Muscle layer of duodenum (tissue), 2 donors: ENCODE measurements at regions not wholly inside any gene's neighbourhood (a gene's known extent, or its start where the extent isn't known, plus 50 kb on each side); places are given as distances from the start of the nearest gene placed in this dataset.
"Not testable (repeated sequence)": the region's sequence is repeated elsewhere in the genome, so short reads cannot be mapped to it uniquely, and the experiment has no call there.

Experiments
- H3K27ac ChIP-seq: one replicate; pipeline ENCODE4 v1.7.0; 2013; ENCODE audit warnings: mild to moderate bottlenecking, low read length
- H3K27me3 ChIP-seq: one replicate; pipeline ENCODE4 v1.7.0; 2013; ENCODE audit warnings: low read depth, mild to moderate bottlenecking, control low read depth, low read length
- H3K36me3 ChIP-seq, 2 donors: one replicate each; pipeline ENCODE4 v1.7.0; 2013; ENCODE audit warnings: low read length in 2 of 2, control low read depth in 1 of 2, mild to moderate bottlenecking in 1 of 2; ENCODE audit not compliant: insufficient read depth in 2 of 2, control insufficient read depth in 1 of 2
- H3K4me1 ChIP-seq, 2 donors: one replicate each; pipeline ENCODE4 v1.7.0; 2013; ENCODE audit warnings: low read length in 2 of 2, mild to moderate bottlenecking in 2 of 2, control low read depth in 1 of 2, moderate library complexity in 1 of 2; ENCODE audit not compliant: insufficient read depth in 2 of 2, control insufficient read depth in 1 of 2
- H3K4me3 ChIP-seq, 2 donors: one replicate each; pipeline ENCODE4 v1.7.0; 2013; ENCODE audit warnings: low read length in 2 of 2, low read depth in 1 of 2, mild to moderate bottlenecking in 1 of 2
- H3K9me3 ChIP-seq, 2 donors: one replicate each; pipeline ENCODE4 v1.7.0; 2013; ENCODE audit warnings: low read length in 2 of 2, control low read depth in 1 of 2, mild to moderate bottlenecking in 1 of 2; ENCODE audit not compliant: control insufficient read depth in 1 of 2
- donor health status: healthy.

GRCh38 chr10:10039595-10039994, 978.1 kb upstream of the CELF2 start:
- Histone ChIP-seq H3K4me1 (no peaks in the 10 kb centered on the region), H3K27ac (no peak overlapping the region), H3K36me3 (no peaks in the 10 kb centered on the region), H3K4me3 (no peak overlapping the region), H3K9me3 (no peaks in the 10 kb centered on the region), H3K27me3 (no peaks in the 10 kb centered on the region)

GRCh38 chr10:10043083-10043482, 974.6 kb upstream of the CELF2 start:
- Histone ChIP-seq H3K27me3 (no peaks in the 10 kb centered on the region), H3K27ac (no peak overlapping the region), H3K4me3 (no peak overlapping the region)

GRCh38 chr10:10044922-10045764, 972.5 kb upstream of the CELF2 start:
- Histone ChIP-seq H3K9me3 (no peaks in the 10 kb centered on the region), H3K27me3 (no peaks in the 10 kb centered on the region), H3K36me3 (no peaks in the 10 kb centered on the region), H3K4me3 (no peak overlapping the region), H3K27ac (no peak overlapping the region), H3K4me1 (no peaks in the 10 kb centered on the region)

More at GRCh38 chr10:10043083-10043482, 974.6 kb upstream of the CELF2 start:
- no peaks in the 10 kb centered on the region for H3K9me3 ChIP-seq
- H3K36me3 ChIP-seq = no peaks in the 10 kb centered on the region
- H3K4me1 ChIP-seq = no peaks in the 10 kb centered on the region

- Histone ChIP-seq H3K9me3 (no peaks in the 10 kb centered on the region), H3K27me3 (no peaks in the 10 kb centered on the region), H3K4me1 (no peaks in the 10 kb centered on the region), H3K4me3 (no peak overlapping the region), H3K36me3 (no peaks in the 10 kb centered on the region), H3K27ac (no peak overlapping the region)
Observed at GRCh38 chr10:10045765-10046028, 972.0 kb upstream of the CELF2 start.

GRCh38 chr10:10047426-10047825, 970.2 kb upstream of the CELF2 start:
- no peaks in the 10 kb centered on the region for H3K27me3 ChIP-seq
- no peaks in the 10 kb centered on the region for H3K36me3 ChIP-seq
- no peaks in the 10 kb centered on the region for H3K9me3 ChIP-seq
- no peak overlapping the region for H3K27ac ChIP-seq
- H3K4me3 ChIP-seq = no peak overlapping the region
- H3K4me1 ChIP-seq = no peaks in the 10 kb centered on the region

- H3K36me3 ChIP-seq = no peaks in the 10 kb centered on the region
- H3K27ac ChIP-seq = no peak overlapping the region
- no peaks in the 10 kb centered on the region for H3K27me3 ChIP-seq
- no peak overlapping the region for H3K4me3 ChIP-seq
- H3K9me3 ChIP-seq = no peaks in the 10 kb centered on the region
- H3K4me1 ChIP-seq = no peaks in the 10 kb centered on the region
Observed at GRCh38 chr10:10053051-10053450, 964.6 kb upstream of the CELF2 start.

- no peak overlapping the region for H3K4me3 ChIP-seq
- no peaks in the 10 kb centered on the region for H3K4me1 ChIP-seq
- no peaks in the 10 kb centered on the region for H3K36me3 ChIP-seq
- no peaks in the 10 kb centered on the region for H3K9me3 ChIP-seq
- no peaks in the 10 kb centered on the region for H3K27me3 ChIP-seq
- H3K27ac ChIP-seq = no peak overlapping the region
Observed at GRCh38 chr10:10054466-10054865, 963.2 kb upstream of the CELF2 start.

GRCh38 chr10:10055656-10056442, 961.8 kb upstream of the CELF2 start:
- Histone ChIP-seq H3K27me3 (no peaks in the 10 kb centered on the region), H3K4me1 (no peaks in the 10 kb centered on the region), H3K9me3 (no peaks in the 10 kb centered on the region), H3K27ac (no peak overlapping the region), H3K36me3 (no peaks in the 10 kb centered on the region), H3K4me3 (no peak overlapping the region)

- Histone ChIP-seq H3K36me3 (no peaks in the 10 kb centered on the region), H3K4me1 (no peaks in the 10 kb centered on the region), H3K27ac (no peak overlapping the region), H3K9me3 (no peaks in the 10 kb centered on the region), H3K27me3 (no peaks in the 10 kb centered on the region), H3K4me3 (no peak overlapping the region)
Observed at GRCh38 chr10:10056961-10057360, 960.7 kb upstream of the CELF2 start.

GRCh38 chr10:10067644-10068043, 950.0 kb upstream of the CELF2 start:
- Histone ChIP-seq H3K27me3 (no peaks in the 10 kb centered on the region), H3K9me3 (no peaks in the 10 kb centered on the region), H3K27ac (no peak overlapping the region), H3K36me3 (no peaks in the 10 kb centered on the region), H3K4me3 (no peak overlapping the region), H3K4me1 (no peaks in the 10 kb centered on the region)

- not testable (repeated sequence) for H3K27me3 ChIP-seq, H3K27ac ChIP-seq, H3K36me3 ChIP-seq, H3K9me3 ChIP-seq, H3K4me3 ChIP-seq, H3K4me1 ChIP-seq
Observed at GRCh38 chr10:10074847-10075246, 942.8 kb upstream of the CELF2 start.
